GM19452 (cell line): ENCODE measurements at regions not wholly inside any gene's neighbourhood (a gene's known extent, or its start where the extent isn't known, plus 50 kb on each side); places are given as distances from the start of the nearest gene placed in this dataset.

Experiments used
- ATAC-seq: cut with Tn5 transposase; IDR thresholded peaks from one replicate; pipeline ENCODE4 v1.9.1; 2021; ENCODE audit not compliant: unreplicated experiment

- no peak for ATAC-seq
Observed at GRCh38 chr11:31959716-31960115, 131.2 kb upstream of the RCN1 start.

- ATAC-seq: peak; percentile 89
Observed at GRCh38 chr11:31958076-31958735, 132.7 kb upstream of the RCN1 start.

- ATAC-seq: peak; percentile 8
Observed at GRCh38 chr11:31957674-31958073, 133.2 kb upstream of the RCN1 start.

- ATAC-seq: no peak
Observed at GRCh38 chr11:31956310-31956709, 134.6 kb upstream of the RCN1 start.

- ATAC-seq: no peak
Observed at GRCh38 chr11:31955838-31956237, 135.0 kb upstream of the RCN1 start.

GRCh38 chr11:31953803-31954327 is 137.0 kb upstream of the RCN1 start:
- ATAC-seq: no peak

- peak; percentile 80 for ATAC-seq
Observed at GRCh38 chr11:31949733-31950200, 138.6 kb upstream of the PAX6 start.

GRCh38 chr11:31947051-31947450 is 135.9 kb upstream of the PAX6 start:
- no peak for ATAC-seq

- peak; percentile 91 for ATAC-seq
Observed at GRCh38 chr11:31943056-31943780, 132.1 kb upstream of the PAX6 start.

- no peak for ATAC-seq
Observed at GRCh38 chr11:31940371-31941037, 129.4 kb upstream of the PAX6 start.

GRCh38 chr11:31939004-31939403 is 127.9 kb upstream of the PAX6 start:
- ATAC-seq: no peak

- no peak for ATAC-seq
Observed at GRCh38 chr11:31936312-31936711, 125.2 kb upstream of the PAX6 start.

GRCh38 chr11:31932879-31933278 is 121.8 kb upstream of the PAX6 start:
- ATAC-seq: no peak

GRCh38 chr11:31927982-31928381 is 116.9 kb upstream of the PAX6 start:
- no peak for ATAC-seq

- ATAC-seq: no peak
Observed at GRCh38 chr11:31926816-31927528, 115.8 kb upstream of the PAX6 start.

GRCh38 chr11:31926106-31926505 is 115.0 kb upstream of the PAX6 start:
- no peak for ATAC-seq

- ATAC-seq: peak; percentile 77
Observed at GRCh38 chr11:31922450-31922849, 111.3 kb upstream of the PAX6 start.

GRCh38 chr11:31921081-31921480 is 110.0 kb upstream of the PAX6 start:
- ATAC-seq: no peak

- no peak for ATAC-seq
Observed at GRCh38 chr11:31919175-31919574, 108.1 kb upstream of the PAX6 start.

- no peak for ATAC-seq
Observed at GRCh38 chr11:31915867-31916266, 104.7 kb upstream of the PAX6 start.

GRCh38 chr11:31913985-31914384 is 102.9 kb upstream of the PAX6 start:
- ATAC-seq: peak; percentile 86
